Tibial nerve (tissue), 4 donors: ENCODE measurements at regions not wholly inside any gene's neighbourhood (a gene's known extent, or its start where the extent isn't known, plus 50 kb on each side); places are given as distances from the start of the nearest gene placed in this dataset.

Experiments used
- DNase-seq, 2 donors: peaks; one replicate each; pipeline ENCODE4 v3.0.0-alpha.2; 2019; ENCODE audit warnings: low spot score in 2 of 2
- H3K27ac ChIP-seq, 4 donors: fragments of 200-600 bp; sonication (generic) in 3 of 4; one replicate each; pipeline ENCODE4 v1.5.1; 2017 to 2019; ENCODE audit warnings: mild to moderate bottlenecking in 1 of 4
- H3K27me3 ChIP-seq, 2 donors: fragments of 200-600 bp; sonication (generic) in 1 of 2; one replicate each; pipeline versions ENCODE4 v1.5.1 to v1.6.0; 2017 to 2019
- H3K36me3 ChIP-seq, 3 donors: fragments of 200-600 bp; sonication (generic); one replicate each; pipeline ENCODE4 v1.5.1; 2018 to 2019
- H3K4me1 ChIP-seq, 4 donors: fragments of 200-600 bp; sonication (generic) in 3 of 4; one replicate each; pipeline ENCODE4 v1.5.1; 2017 to 2019
- H3K4me3 ChIP-seq, 4 donors: fragments of 200-600 bp; sonication (generic) in 3 of 4; one replicate each; pipeline ENCODE4 v1.5.1; 2017 to 2019; ENCODE audit warnings: mild to moderate bottlenecking in 1 of 4, moderate library complexity in 1 of 4
- H3K9me3 ChIP-seq, 4 donors: fragments of 200-600 bp; sonication (generic) in 3 of 4; one replicate each; pipeline ENCODE4 v1.5.1; 2017 to 2019
- CTCF ChIP-seq, 5 experiments: fragments of 200-600 bp in 3 of 5; fragments of 450-650 bp in 2 of 5; sonication (generic) in 3 of 5; IDR thresholded peaks; one replicate each; pipeline ENCODE4 v1.5.1; 2016 to 2019; ENCODE audit warnings: antibody characterized with exemption in 5 of 5, mild to moderate bottlenecking in 3 of 5, moderate library complexity in 2 of 5
- EP300 ChIP-seq, 2 donors: sonication (generic); formaldehyde crosslinking; IDR thresholded peaks; one replicate each; pipeline ENCODE4 v1.6.1; 2017; ENCODE audit warnings: antibody characterized with exemption in 2 of 2, mild to moderate bottlenecking in 1 of 2
- POLR2A ChIP-seq, 2 donors: fragments of 450-650 bp; IDR thresholded peaks; one replicate each; pipeline ENCODE4 v1.6.1; 2017; ENCODE audit warnings: antibody characterized with exemption in 2 of 2, mild to moderate bottlenecking in 2 of 2, moderate library complexity in 2 of 2
- WGBS, 2 donors: methylation state at CpG; one replicate each; pipeline ENCODE4 v1.1.5; 2018; 5-methylcytosine and 5-hydroxymethylcytosine counted together

- H3K4me1 ChIP-seq, result no peaks in the 10 kb centered on the region
- DNase-seq, result no peak
- no peaks in the 10 kb centered on the region for H3K9me3 ChIP-seq
- H3K36me3 ChIP-seq, result no peaks in the 10 kb centered on the region
- TF ChIP-seq EP300 (IDR thresholded peaks at IDR 0.05) (no peak), POLR2A (IDR thresholded peaks at IDR 0.05) (no peak), CTCF (IDR thresholded peaks at IDR 0.05) (no peak)
- no peaks in the 10 kb centered on the region for H3K27me3 ChIP-seq
- 20 to 24% methylated on average over 1 of the region's 1 CpG for WGBS, 2 donors
- no peak overlapping the region for H3K4me3 ChIP-seq
- no peak overlapping the region for H3K27ac ChIP-seq
These were observed 272.2 kb downstream of the KIF4B start for GRCh38 chr5:155285706-155286105.

GRCh38 chr5:155290937-155291336 lies 277.4 kb downstream of the KIF4B start:
- TF ChIP-seq EP300 (IDR thresholded peaks at IDR 0.05), result no peak
- no peak for TF ChIP-seq POLR2A (IDR thresholded peaks at IDR 0.05)
- no peak for TF ChIP-seq CTCF (IDR thresholded peaks at IDR 0.05)
- Histone ChIP-seq H3K9me3 (no peaks in the 10 kb centered on the region), H3K27ac (no peak overlapping the region), H3K27me3 (no peaks in the 10 kb centered on the region), H3K4me1 (no peaks in the 10 kb centered on the region), H3K4me3 (no peak overlapping the region), H3K36me3 (no peaks in the 10 kb centered on the region)
- no peak for DNase-seq
- WGBS, 2 donors, result 48 to 53% methylated on average over 1 of the region's 1 CpG

- peaks cover 0 to 3% (median 0%) of the 10 kb centered on the region in 4 donors for H3K9me3 ChIP-seq
- TF ChIP-seq EP300 (IDR thresholded peaks at IDR 0.05) (no peak), CTCF (IDR thresholded peaks at IDR 0.05) (no peak), POLR2A (IDR thresholded peaks at IDR 0.05) (no peak)
- H3K4me1 ChIP-seq, result no peaks in the 10 kb centered on the region
- H3K36me3 ChIP-seq, result no peaks in the 10 kb centered on the region
- no peak overlapping the region for H3K4me3 ChIP-seq
- no peaks in the 10 kb centered on the region for H3K27me3 ChIP-seq
- no peak overlapping the region for H3K27ac ChIP-seq
- WGBS, 2 donors, result 72 to 81% methylated on average over 4 of the region's 4 CpGs
- no peak for DNase-seq
These were observed 280.1 kb downstream of the KIF4B start for GRCh38 chr5:155293605-155294178.

GRCh38 chr5:155295111-155295510 lies 281.6 kb downstream of the KIF4B start:
- no peak overlapping the region for H3K27ac ChIP-seq
- no peak for TF ChIP-seq CTCF (IDR thresholded peaks at IDR 0.05)
- TF ChIP-seq EP300 (IDR thresholded peaks at IDR 0.05), result no peak
- no peak for TF ChIP-seq POLR2A (IDR thresholded peaks at IDR 0.05)
- 46 to 51% methylated on average over 1 of the region's 1 CpG for WGBS, 2 donors

GRCh38 chr5:155299386-155300005 lies 285.9 kb downstream of the KIF4B start:
- H3K36me3 ChIP-seq, result no peaks in the 10 kb centered on the region
- TF ChIP-seq CTCF (IDR thresholded peaks at IDR 0.05) (no peak), EP300 (IDR thresholded peaks at IDR 0.05) (no peak), POLR2A (IDR thresholded peaks at IDR 0.05) (no peak)
- H3K9me3 ChIP-seq, result peaks cover 0 to 3% (median 0%) of the 10 kb centered on the region in 4 donors
- no peak for DNase-seq
- H3K27ac ChIP-seq, result no peak overlapping the region
- no peak overlapping the region for H3K4me3 ChIP-seq
- WGBS, 2 donors, result 74 to 80% methylated on average over 8 of the region's 8 CpGs
- H3K27me3 ChIP-seq, result no peaks in the 10 kb centered on the region
- H3K4me1 ChIP-seq, result no peaks in the 10 kb centered on the region

More at GRCh38 chr5:155295111-155295510, 281.6 kb downstream of the KIF4B start:
- Histone ChIP-seq H3K4me3 (no peak overlapping the region), H3K27me3 (no peaks in the 10 kb centered on the region), H3K9me3 (peaks cover 0 to 3% (median 0%) of the 10 kb centered on the region in 4 donors), H3K36me3 (no peaks in the 10 kb centered on the region), H3K4me1 (no peaks in the 10 kb centered on the region)
- DNase-seq, result no peak
